GM18498 (cell line): ENCODE measurements at regions not wholly inside any gene's neighbourhood (a gene's known extent, or its start where the extent isn't known, plus 50 kb on each side); places are given as distances from the start of the nearest gene placed in this dataset.
"Not testable (repeated sequence)": the region's sequence is repeated elsewhere in the genome, so short reads cannot be mapped to it uniquely, and the experiment has no call there.

Experiments
- ATAC-seq: cut with Tn5 transposase; IDR thresholded peaks from one replicate; pipeline ENCODE4 v1.9.1; 2021; ENCODE audit warnings: mild to moderate bottlenecking, moderate library complexity; ENCODE audit not compliant: unreplicated experiment

DNA sequence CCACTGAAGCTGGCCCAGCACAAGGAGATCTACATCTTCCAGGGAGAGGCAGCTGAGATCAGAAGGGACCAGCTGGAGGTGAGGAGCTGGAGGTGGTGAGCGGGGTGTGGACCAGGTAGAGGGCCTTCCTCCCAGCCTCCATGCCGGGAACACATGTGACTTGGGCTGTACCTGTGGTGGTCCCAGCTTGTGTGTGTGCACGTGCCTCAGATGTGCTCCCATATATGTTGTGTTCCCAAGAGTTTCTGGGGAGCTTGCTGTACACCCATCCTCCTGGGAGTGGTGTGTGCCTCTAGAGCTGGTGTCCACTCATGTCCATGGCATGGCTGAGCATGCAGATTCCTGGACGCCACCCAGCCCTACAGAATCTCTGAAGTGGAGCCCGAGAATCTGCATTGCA, 183.7 kb upstream of the AKAP13 start:
- not testable (repeated sequence) for ATAC-seq

DNA sequence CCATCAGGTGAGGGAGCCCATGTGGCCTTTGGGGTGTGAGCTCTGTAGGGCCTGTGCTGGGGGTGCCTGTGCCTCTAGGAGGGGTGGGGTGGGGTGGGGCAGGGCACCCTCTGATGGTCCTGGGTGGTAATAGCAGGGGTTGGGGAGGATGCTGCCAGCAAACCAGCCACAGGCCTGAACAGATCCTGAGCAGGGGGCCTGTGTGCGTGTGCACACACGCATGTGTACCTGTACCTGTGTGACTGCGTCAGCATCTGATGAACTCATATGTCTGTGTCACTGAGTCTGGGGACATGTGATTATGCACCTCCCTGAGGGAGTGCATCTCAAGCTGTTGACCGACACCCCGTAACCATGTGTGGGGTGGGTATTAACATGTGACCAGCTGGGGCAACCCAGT, 182.8 kb upstream of the AKAP13 start:
- not testable (repeated sequence) for ATAC-seq

DNA sequence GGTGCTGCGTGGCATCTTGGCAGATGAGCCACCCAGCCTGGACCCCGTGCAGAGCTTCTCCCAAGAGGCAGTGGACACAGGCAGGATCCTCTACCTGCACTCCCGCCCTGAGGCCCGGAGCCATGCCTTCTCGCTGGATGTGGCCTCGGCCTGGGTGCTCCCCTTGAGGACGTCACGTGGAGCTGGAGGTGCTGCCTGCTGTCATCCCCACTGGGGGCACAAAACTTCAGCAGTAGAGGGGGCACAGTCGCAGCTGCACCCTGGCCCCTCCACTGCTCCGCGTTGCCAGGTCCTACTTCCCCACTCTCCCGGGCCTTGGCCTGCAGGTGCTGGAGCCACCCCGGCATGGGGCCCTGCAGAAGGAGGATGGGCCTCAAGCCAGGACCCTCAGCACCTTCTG, 182.0 kb upstream of the AKAP13 start:
- not testable (repeated sequence) for ATAC-seq

DNA sequence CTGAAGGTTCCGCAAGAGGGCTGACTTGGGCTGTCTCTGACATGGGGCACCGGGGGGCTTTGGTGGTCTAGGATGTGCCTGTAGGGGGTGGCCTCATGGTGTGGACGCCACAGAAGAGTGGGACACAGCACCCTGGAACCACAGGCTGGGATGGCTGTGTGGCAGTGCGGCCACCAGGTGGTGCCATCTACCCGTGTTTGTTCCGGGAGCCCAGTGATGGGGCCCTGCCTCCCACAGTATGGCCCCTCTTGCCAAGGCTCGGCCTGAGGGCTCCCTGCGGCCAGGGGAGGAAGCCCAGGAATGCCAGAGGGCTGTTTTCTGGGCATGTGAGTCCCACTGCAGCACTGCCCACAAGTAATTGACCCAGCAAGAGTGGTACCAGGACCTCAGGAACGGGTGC, 180.2 kb upstream of the AKAP13 start:
- peak; percentile 96 for ATAC-seq

DNA sequence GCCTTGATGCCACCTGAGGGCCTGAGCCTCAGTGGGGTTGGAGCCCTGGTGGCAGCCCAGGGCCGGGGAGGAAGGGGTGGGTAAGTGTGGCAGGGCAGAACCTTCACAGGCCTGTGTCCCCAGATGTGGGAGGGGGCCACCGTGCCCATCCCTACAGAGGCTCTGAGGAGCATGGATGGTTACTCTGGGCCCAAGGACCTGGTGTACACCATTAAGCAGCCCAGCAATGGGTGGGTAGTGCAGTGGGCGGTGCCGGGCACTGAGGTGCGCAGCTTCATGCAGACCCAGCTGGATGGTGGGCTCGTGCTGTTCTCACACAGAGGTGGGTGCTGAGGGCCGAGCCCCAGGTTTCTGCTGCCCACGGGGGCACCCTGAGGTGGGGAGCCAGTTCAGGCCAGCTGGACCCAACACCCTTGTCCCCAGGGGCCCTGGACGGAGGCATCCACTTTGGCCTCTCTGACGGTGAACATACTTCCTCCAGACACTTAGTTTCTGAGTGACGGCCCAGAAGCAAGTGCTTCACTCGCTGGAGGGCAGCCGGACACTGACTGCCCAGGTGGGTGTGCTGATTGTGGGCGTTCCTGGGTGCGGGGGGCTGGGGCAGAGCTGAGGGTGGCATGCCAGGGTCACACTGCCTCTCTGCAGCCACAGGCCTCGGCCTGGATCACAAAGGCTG, 179.1 kb upstream of the AKAP13 start:
- not testable (repeated sequence) for ATAC-seq

DNA sequence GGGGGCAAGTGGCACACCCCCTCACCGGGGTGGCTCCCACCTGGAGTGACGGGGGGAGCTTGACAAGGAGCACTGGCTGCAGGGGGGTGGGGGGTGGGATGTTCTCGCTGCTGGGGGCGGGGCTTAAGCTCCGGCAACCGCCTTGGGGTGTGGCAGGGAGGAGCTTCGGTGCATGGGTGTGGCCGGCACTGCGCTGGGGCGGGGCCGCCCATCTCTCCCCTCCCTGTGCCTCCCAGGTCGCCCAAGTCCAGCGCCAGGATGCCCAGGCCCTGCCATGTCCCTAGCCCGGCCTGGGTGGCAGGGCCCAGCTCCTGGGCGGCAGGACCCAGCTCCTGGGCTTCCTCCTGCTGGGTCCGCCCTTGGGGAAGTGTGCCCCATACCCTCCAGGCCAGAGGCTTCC, 175.9 kb upstream of the AKAP13 start:
- ATAC-seq = not testable (repeated sequence)

DNA sequence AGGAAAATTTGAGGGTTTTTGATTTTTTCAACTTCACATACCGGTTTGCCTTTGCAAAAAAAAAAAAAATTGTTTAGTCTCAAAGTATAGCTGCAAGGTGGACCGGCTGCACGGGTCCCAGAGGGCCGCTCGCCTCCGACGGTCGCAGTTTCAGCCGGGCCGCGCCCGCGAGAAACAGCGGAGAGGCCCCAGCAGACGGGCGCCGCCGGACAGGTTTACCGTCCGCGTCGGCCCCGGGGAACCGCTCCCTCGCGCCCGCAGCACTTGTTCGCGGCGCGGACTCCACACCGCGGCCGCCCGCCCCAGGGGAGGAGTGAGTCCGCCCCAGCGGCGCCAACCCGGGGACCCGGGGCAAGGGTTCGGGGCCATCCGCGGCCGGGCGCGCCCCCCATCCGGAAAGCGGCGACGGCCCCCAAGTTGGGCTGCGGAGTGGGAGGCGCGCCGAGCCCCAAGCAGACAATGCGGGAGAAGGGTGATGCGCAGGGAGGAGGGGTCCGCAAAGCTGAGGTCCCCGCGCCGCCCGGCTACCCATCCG, 146.5 kb upstream of the AKAP13 start:
- ATAC-seq = not testable (repeated sequence)

DNA sequence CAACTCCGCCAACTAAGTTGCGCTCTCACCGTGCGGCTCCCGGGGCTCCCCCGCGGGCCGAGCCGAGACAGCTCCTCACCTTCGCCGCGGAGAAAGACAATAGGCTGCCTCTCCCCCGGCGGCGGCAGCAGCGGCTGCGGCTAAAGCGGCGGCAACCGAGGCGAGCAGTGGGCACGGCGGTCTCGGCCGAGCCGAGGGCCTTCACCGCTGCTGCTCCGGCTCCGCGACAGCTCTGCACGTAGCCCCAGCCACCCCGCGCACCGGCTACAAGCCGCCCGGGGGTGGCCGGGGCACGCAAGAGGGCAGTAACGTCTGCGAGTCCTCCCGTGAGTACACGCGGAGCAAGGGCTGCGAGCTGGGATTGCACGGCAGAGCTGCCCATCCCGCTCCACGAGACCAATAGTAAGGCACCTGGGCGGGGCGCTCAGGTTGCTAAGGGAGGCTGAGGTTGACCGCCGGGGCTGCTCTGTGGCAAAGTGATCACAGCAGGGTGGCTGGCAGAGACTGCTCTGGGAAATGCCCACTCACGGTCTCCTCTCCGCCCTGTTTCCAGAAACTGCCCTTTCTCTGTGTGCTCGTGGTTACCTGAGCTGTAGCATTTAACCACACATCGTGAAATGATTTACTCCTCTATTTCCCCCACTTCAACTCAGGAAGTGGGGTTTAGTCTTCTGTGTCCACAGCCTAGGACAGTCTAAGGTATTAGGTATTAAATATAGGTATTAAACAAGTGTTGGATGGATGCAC, 145.8 kb upstream of the AKAP13 start:
- ATAC-seq = not testable (repeated sequence)

DNA sequence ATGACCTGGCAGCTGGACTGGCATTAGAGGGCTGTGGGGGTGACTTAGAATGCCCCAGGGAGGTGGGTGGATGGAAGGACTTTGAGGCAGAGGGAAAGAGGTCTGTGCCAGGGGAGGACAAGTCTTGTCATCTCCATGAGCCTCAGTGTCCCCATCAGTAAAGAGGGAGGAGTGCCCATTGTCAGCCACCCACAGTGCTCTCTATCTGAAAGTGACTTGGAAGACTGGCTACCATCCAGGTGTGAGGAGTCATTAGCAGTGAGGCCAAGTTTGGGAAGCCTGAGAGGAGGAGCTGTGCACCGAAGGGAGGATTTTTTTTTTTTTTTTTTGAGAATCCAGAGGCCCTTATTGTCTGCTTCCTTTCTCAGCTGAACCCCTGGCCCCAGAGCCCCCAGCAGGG, 136.3 kb upstream of the AKAP13 start:
- ATAC-seq = not testable (repeated sequence)

DNA sequence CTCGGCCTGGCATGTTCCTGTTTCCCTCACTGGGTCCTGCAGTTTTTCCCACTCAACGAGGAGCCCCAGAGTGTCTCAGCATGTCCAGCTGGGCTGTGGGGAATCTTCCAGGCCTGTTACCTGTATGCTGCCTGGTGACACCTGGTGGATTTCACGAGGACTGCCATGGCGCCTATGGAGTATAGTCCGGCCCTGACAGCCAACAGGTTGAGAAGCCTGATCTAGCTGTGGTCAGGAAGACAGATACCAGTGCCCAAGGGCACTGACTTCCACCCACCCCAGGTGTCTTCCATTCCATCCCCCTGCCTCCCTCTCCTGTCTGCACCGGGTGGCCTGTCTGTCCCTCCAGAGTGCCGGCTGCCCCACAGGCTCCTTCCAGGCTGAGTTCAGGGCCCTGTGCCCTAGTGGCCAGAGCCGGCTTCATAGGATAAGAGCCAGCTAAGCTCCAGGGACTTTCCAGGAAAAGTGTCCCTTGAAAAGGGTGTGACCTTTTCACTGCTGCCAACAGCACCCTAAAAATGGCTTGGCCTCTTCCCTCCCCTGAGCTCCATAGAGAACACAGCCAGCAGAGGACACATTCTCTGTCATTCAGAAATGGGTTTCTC, 129.4 kb upstream of the AKAP13 start:
- not testable (repeated sequence) for ATAC-seq

DNA sequence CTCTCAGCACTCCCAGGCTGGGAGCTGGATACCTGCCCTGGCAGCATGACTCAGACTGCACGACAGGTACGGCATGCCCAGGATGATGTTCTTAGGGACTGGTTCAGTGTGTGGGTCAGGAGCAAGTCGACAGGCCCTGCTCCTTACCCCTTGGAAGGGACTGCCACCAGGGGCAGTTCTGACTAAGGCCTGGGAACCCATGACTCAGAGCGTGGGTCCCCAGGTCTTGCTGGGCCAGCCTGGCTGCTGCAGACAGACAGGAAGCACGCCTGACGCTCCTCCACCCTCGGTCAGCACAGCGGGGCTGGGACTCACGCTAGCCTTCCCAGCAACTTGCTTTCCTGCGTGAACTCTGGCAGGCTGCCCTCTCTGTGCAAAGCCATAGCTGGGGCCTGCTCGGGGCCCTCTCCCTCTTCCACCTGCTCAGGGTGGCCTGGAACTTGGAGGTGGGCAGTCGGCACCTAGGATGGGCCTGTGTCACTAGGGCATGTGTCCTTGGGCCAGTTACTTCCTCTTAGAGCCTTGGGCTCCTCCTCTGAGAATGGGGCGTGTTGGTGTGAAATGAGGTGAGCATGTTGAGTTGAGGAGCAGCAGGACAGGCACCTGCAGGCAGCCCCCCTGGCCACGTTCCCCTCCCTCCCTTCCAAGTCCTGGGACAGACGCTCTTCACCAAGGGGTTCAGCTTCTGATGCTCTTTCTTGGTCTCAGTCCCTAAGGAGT, 127.0 kb upstream of the AKAP13 start:
- ATAC-seq = peak; percentile 70

DNA sequence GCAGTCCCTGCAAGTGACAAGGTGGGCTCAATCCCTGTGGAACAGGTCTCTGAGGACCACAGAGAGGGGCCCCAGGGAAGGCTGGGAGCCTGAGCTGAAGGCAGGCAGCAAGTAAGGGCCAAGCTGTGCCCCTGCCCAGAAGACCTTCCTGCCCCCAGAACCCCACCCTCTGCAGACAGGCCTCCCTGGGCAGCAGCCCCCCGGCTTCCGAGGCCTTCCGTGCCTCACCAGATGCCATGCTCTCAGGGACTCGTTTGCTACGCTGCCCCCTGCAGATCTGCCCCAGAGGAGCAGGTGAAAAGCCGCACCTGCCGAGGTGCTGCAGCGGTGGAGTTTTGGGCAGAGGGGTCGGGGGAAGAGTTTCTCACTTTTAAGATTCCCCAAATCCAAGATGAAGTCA, 125.4 kb upstream of the AKAP13 start:
- ATAC-seq = not testable (repeated sequence)

DNA sequence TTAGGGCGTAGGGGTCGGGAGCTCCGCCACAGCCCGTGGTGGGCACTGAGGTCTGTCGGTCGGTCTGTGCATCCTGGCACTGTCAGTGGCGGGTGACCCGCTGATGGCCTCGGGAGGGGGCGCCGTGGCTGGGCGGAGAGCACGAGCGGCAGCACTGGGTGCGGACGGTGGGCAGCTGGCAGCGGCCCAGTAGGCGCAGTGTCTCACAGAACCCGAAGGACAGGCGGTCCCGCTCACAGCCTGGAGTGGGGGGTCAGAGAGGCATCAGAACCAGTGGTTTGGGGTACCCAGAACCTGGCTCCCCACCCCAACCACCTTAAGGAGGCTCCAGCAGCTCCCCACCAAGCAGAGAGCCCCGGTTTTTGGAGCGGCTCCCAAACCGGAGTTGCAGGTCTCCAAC, 124.9 kb upstream of the AKAP13 start:
- ATAC-seq = not testable (repeated sequence)

DNA sequence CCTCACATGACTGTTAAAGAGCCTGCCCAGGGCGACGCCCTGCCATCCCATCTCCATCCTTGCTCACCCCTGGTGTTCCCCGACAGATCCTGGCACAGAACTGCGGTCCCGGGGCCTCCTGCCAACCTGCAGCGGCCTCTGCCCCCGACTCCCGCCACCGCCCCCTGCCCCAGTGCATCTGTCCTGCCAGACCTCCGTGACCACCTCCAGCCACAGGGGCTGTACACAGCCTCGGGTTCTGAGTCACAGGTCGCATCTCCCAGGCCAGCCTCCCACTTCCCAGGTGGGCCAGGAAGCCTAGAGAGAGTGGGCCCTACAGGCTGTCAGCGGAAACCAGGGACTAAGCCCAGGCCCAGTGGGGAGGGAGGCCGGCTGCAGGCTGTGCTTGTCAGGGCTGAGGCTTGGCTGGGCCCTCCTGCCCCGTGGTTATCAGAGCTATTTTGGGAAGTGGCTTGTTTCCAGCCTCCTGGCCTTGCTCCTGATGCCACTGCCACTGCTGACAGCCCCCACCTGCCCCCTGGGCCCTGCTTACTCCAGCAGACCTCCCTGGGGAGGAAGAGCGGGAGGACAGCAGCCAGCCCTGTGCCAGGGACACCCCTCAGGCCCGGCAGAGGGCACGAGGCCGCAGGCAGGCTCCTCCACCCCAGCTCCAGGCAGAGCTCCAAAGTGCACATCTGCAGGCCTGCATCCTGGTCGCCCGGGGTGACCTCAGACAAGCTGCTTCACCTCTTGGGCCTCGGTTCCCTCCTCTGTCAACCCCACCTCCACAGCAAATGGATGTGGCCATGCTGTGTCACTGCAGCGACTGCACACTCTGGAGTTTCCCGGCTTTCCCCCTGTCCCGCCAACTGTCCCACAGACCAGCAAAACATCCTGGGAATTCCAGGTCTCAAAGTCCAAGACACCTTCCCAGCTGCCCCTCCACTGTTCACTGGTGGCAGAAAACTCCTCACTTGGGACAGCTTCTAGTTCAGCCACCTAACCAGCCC, 124.1 kb upstream of the AKAP13 start:
- ATAC-seq = not testable (repeated sequence)

DNA sequence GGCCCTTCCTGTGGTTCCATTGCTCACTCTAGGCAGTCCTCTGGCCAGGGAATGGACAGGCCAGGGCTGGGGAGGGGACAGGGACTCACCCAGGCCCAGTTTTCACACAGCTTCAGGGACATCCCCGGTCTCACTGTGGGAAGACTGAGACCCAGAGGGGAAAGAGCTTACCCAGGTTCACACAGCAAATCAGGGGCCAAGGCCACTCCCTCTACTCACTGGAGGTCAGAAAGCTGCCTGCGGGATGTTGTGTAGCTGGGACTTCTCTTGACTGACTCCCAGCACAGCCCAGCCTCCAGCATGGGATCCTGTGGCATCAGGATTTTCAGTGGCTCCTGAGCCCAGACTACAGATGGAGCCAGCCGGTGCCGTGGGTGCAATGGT, 122.3 kb upstream of the AKAP13 start:
- ATAC-seq = not testable (repeated sequence)

DNA sequence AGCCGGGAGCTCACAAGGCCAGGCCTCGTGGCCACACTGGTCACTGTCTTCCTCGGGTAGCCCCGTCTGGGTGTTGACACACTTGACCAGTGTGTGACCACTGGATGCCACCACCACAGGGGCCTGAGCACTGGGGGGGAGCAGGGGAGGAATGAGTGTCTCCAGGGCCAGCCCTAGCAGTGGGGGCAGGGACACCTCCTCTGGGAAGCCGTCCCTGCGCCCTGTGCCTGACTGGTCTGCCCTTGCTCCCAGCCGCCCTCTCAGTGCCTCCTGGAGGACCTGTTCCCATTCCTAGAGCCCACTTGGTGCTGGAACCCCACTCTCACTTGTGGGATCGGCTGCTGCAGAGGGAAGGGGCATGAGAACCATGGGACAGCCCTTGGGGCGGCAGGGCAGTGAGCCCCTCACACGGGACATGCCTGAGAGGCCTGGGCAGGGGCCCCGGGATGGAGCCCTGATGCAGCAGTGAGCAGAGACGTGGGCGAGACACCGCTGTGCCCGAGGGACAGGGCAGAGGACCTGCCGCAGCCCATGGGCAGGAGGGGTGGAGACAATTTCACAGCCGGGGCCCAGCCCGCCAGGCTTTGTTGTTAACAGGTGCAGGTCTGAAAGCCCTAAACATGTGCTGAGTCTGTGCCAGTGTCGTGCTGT, 121.7 kb upstream of the AKAP13 start:
- not testable (repeated sequence) for ATAC-seq

DNA sequence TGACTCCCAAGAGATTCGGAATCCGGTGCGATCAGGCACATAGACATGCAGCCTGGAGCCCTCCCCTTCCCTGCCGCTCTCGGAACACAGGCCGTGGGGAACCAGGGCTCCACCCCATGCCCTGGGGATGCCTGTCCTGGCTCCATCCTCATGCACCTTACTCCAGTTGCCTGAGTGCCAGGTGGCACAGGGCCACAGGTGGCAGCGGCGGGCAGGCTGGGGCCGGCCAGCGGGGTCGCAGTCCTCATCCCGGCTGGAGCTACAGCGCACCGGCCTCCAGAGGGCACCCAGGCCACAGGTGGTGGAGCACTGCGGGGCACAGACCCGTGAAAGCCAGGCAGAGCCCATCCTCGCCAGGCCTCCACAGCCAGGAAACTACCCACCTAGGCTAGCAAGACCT, 119.9 kb upstream of the AKAP13 start:
- ATAC-seq = not testable (repeated sequence)

DNA sequence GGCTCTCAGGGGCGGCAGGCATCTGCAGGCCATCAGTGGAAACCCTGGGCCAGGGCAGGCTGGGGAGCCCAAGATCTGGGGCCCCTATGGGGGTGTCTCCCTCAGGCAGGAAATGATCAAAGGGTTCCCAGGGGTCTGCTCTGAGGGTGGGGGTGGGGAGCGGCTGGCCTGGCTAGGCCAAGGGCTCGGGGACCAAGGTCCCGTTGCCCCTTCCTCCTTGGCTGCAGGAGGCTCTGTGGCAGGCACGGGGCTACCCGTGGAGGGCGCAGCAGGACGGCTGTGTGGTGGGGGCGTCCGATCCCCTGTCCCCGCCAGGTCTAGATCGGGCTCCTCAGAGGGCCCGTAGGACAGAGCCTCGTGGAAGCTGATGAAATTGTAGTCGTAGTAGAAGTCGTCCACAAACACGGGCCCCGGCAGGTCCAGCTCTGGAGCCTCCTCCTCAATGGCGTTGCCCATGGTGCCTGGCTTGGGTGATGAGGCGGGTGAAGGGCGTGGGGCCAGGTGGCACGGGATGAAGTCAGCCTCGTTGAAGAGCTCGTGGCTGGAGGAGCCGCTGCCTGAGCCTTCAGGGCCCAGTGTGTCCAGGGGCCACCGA, 117.8 kb upstream of the AKAP13 start:
- not testable (repeated sequence) for ATAC-seq

DNA sequence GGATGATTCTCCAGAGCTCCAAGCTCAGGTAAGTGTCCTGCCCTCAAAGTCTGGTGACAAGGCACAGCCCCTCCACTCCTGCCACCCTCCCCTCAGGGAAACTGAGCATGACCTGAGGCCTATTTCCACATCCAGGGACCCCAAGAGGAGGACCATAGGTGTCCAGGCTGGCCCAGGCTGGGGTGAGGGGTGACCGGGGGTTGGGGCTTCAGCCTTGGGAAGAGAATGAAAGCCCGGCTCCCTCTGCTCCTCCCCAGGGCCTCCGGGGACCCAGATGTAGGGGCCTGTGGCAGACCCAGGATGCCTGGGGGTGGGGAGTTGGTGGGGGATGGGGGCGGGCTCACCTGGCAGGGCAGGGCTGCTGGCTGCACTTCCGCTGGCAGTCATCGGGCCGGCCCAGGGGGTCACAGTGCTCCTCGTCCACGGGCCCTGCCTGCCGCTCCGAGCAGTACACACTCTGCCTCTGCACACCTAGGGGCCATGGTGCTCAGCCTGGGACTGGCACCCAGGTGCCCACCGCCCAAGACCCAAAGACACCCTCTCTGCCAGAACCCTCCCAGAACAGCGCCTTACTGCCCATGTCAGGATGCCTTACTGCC, 116.5 kb upstream of the AKAP13 start:
- ATAC-seq = not testable (repeated sequence)
